ENCODE measurements at regions not wholly inside any gene's neighbourhood (a gene's known extent, or its start where the extent isn't known, plus 50 kb on each side); places are given as distances from the start of the nearest gene placed in this dataset.

DNA sequence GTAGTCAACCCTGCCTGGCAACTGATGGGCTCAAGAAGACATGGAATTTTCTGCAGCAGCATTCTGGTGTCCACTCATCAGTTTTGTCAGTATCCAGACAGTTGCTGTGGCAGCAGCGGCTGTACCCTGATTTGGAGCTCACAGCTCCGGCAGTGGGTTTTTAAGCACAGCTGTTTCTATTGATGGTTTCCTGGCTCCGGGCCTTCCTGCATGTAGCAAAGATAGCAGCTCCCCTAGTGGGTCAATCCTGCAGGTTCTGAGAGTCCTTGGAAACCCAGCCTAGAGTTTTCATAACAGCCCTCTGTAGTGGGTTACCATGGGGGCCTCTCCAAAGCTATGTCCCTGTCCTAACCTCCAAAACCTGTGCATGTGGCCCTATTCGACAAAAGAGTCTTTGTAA is 84.0 kb upstream of the ATP6AP2 start:
- no peak for TF ChIP-seq POLR2A (IDR thresholded peaks at IDR 0.05)
- TF ChIP-seq, protein P1, sequence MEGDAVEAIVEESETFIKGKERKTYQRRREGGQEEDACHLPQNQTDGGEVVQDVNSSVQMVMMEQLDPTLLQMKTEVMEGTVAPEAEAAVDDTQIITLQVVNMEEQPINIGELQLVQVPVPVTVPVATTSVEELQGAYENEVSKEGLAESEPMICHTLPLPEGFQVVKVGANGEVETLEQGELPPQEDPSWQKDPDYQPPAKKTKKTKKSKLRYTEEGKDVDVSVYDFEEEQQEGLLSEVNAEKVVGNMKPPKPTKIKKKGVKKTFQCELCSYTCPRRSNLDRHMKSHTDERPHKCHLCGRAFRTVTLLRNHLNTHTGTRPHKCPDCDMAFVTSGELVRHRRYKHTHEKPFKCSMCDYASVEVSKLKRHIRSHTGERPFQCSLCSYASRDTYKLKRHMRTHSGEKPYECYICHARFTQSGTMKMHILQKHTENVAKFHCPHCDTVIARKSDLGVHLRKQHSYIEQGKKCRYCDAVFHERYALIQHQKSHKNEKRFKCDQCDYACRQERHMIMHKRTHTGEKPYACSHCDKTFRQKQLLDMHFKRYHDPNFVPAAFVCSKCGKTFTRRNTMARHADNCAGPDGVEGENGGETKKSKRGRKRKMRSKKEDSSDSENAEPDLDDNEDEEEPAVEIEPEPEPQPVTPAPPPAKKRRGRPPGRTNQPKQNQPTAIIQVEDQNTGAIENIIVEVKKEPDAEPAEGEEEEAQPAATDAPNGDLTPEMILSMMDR (IDR thresholded peaks at IDR 0.05): peak in 1 of 6 experiments; percentile 20

All from adrenal gland (tissue), 5 donors.